ENCODE measurements at regions not wholly inside any gene's neighbourhood (a gene's known extent, or its start where the extent isn't known, plus 50 kb on each side); places are given as distances from the start of the nearest gene placed in this dataset.
"Not testable (repeated sequence)": the region's sequence is repeated elsewhere in the genome, so short reads cannot be mapped to it uniquely, and the experiment has no call there.

DNA sequence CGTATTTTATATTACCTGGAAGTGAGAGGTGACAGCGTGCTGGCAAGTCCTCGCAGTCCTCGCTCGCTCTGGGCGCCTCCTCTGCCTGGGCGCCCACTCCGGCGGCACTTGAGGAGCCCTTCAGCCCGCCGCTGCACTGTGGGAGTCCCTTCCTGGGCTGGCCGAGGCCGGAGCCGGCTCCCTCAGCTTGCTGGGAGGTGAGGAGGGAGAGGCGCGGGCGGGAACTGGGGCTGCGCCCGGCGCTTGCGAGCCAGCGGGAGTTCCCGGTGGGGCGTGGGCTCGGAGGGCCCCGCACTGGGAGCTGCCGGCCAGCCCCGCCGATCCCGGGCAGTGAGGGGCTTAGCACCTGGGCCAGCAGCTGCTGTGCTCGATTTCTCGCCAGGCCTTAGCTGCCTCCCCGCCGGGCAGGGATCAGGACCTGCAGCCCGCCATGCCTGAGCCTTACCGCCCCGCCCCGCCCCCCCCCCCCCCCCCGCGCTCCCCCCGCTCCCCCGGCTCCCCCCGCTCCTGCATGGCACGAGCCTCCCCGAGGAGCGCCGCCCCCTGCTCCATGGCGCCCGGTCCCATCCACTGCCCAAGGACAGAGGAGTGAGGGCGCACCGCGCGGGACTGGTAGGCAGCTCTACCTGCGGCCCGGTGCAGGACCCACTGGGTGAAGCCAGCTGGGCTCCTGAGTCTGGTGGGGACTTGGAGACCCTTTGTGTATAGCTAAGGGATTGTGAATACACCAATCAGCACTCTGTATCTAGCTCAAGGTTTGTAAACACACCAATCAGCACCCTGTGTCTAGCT is 298.9 kb upstream of the MAGEB16 start:
- Histone ChIP-seq H3K9me3 (replicated peaks in 1 of 11) (peaks cover 0 to 23% (median 18%) of the 10 kb centered on the region in 11 experiments; a peak in 20 of 22 replicates), H3K27me3 (peaks cover 76 to 95% (median 89%) of the 10 kb centered on the region in 11 experiments)

DNA sequence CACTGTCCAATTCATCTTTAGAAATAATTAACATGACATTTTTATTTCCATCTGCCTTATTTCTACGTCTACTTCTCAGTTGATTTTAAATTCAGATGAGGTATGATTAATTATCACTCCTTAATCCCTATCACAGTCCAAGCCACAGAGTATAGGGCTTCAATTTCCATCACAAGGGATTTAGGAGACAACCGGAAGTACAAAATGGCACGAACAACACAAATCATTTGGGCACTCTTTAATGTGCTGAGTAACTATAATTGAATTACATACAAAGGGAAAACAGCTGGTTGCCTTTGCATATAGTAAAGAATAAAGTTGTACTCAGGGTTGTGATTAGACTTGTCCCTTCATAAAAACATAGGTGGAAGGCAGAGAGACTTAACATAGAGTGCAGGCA is 290.4 kb upstream of the MAGEB16 start:
- Histone ChIP-seq H3K4me3 (no peak overlapping the region), H3K27me3 (peaks cover 89 to 99% (median 91%) of the 10 kb centered on the region in 11 experiments), H3K4me1 (no peaks in the 10 kb centered on the region), H3K36me3 (no peaks in the 10 kb centered on the region), H3K4me2 (no peak overlapping the region), H4K20me1 (no peaks in the 10 kb centered on the region), H3K9me3 (replicated peaks in 1 of 11) (no peaks in the 10 kb centered on the region), H3K9ac (no peak overlapping the region), H3K27ac (no peak overlapping the region)
- no peak for TF ChIP-seq Cebpa-rat (IDR thresholded peaks at IDR 0.05)

More for the DNA sequence above, 298.9 kb upstream of the MAGEB16 start:
- H3K4me3 ChIP-seq, result no peak overlapping the region
- no peaks in the 10 kb centered on the region for H4K20me1 ChIP-seq
- no peaks in the 10 kb centered on the region for H3K4me1 ChIP-seq
- no peaks in the 10 kb centered on the region for H3K36me3 ChIP-seq
- no peak overlapping the region for H3K4me2 ChIP-seq
- no peak overlapping the region for H3K27ac ChIP-seq
- no peak for TF ChIP-seq Cebpa-rat (IDR thresholded peaks at IDR 0.05)
- no peak overlapping the region for H3K9ac ChIP-seq

DNA sequence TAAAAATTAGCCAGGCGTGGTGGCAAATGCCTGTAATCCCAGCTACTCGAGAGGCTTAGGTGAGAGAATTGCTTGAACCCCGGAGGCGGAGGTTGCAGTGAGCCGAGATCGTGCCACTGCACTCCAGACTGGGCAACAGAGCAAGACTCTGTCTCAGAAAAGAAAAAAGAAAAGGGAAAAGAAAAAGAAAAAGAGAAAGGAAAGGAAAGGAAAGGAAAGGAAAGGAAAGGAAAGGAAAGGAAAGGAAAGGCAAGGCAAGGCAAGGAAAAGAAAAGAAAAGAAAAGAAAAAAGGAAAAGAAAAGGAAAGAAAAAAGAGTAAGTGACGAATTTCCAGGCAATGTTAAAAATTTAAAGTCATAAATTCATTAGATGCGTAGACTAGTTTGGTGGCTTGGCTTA is 250.1 kb upstream of the MAGEB16 start:
- not testable (repeated sequence) for H4K20me1 ChIP-seq, H3K4me1 ChIP-seq, H3K36me3 ChIP-seq, H3K9ac ChIP-seq, H3K27ac ChIP-seq, H3K4me3 ChIP-seq, H3K4me2 ChIP-seq
- Histone ChIP-seq H3K27me3 (peaks cover 71 to 97% (median 92%) of the 10 kb centered on the region in 11 experiments), H3K9me3 (replicated peaks in 1 of 11) (peaks cover 0 to 28% (median 9%) of the 10 kb centered on the region in 11 experiments; a peak in 13 of 22 replicates)

DNA sequence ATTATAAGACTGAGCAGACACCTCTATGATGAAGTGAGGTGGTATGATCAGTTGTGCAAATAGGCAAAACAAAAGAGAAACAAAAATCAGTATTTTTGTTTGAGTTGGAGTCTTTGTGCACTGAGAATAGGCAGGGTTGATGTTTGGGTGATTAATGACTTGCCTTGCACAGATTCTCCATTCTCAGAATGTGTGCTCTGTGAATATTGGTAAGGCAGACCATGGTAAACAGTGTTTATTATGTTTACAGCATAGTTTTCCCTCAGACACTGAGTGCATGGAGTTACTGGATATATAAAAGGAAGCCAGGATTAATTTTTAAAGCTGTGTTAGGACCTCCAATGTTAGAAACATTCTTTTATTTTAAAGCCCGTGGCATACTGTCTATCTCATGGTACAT is 240.2 kb upstream of the MAGEB16 start:
- Histone ChIP-seq H3K27me3 (peaks cover 92 to 100% (median 99%) of the 10 kb centered on the region in 11 experiments), H3K27ac (no peak overlapping the region), H3K9me3 (replicated peaks in 1 of 11) (no peaks in the 10 kb centered on the region), H3K36me3 (no peaks in the 10 kb centered on the region), H3K4me3 (no peak overlapping the region), H3K4me1 (no peaks in the 10 kb centered on the region), H4K20me1 (peaks cover 0 to 14% (median 0%) of the 10 kb centered on the region in 11 experiments; a peak in 2 of 22 replicates), H3K9ac (no peak overlapping the region), H3K4me2 (no peak overlapping the region)
- no peak for TF ChIP-seq Cebpa-rat (IDR thresholded peaks at IDR 0.05)

DNA sequence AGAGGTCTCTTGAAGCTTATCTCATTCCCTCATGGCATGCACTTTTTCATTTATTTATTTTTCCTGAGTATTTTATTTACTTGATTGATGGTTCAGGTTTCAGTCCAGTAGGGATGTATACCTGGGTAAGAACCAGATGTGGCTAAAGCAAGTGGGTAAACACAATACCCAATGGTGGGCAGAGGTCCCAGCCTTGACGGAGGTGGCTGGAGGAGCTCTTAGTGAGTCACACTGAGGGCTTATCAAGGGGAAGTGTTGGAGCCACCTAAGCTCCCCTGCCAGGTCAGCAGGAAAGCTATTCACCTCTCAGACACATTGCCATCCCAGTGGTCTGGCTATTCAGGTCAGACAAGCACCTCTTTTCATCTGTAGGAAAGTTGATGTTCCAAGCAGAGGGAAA is 236.2 kb upstream of the MAGEB16 start:
- H3K27ac ChIP-seq, result no peak overlapping the region
- no peaks in the 10 kb centered on the region for H3K36me3 ChIP-seq
- no peak for TF ChIP-seq Cebpa-rat (IDR thresholded peaks at IDR 0.05)
- no peak overlapping the region for H3K9ac ChIP-seq
- no peaks in the 10 kb centered on the region for H3K9me3 ChIP-seq (replicated peaks in 1 of 11)
- peaks cover 0 to 14% (median 0%) of the 10 kb centered on the region in 11 experiments; a peak in 2 of 22 replicates for H4K20me1 ChIP-seq
- H3K4me2 ChIP-seq, result no peak overlapping the region
- H3K4me3 ChIP-seq, result no peak overlapping the region
- no peaks in the 10 kb centered on the region for H3K4me1 ChIP-seq
- peaks cover 79 to 98% (median 94%) of the 10 kb centered on the region in 11 experiments for H3K27me3 ChIP-seq

DNA sequence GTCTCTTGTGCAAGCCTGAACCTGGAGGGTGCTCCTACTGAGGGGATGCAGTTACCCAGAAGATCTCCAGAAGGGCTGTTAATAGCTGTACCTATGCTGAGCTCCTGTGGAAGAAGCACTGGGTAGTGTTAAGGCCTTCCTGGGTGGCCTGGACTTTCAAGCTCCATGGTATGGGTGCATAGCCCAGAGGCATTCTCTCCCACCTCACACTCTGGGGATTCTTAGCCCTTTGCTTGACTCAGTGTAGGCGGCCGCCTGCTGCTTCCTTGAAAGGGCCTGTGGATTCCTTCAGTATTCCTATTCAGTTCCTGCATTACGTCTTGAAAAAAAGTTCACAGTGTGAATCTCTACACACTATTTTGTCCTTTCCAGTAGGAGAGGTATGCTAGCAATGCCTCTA is 235.7 kb upstream of the MAGEB16 start:
- Histone ChIP-seq H3K36me3 (no peaks in the 10 kb centered on the region), H3K27me3 (peaks cover 80 to 98% (median 94%) of the 10 kb centered on the region in 11 experiments), H3K4me2 (no peak overlapping the region), H3K4me3 (no peak overlapping the region), H3K9me3 (replicated peaks in 1 of 11) (no peaks in the 10 kb centered on the region), H3K27ac (no peak overlapping the region), H3K4me1 (no peaks in the 10 kb centered on the region), H3K9ac (no peak overlapping the region), H4K20me1 (peaks cover 0 to 14% (median 0%) of the 10 kb centered on the region in 11 experiments; a peak in 2 of 22 replicates)
- no peak for TF ChIP-seq Cebpa-rat (IDR thresholded peaks at IDR 0.05)

DNA sequence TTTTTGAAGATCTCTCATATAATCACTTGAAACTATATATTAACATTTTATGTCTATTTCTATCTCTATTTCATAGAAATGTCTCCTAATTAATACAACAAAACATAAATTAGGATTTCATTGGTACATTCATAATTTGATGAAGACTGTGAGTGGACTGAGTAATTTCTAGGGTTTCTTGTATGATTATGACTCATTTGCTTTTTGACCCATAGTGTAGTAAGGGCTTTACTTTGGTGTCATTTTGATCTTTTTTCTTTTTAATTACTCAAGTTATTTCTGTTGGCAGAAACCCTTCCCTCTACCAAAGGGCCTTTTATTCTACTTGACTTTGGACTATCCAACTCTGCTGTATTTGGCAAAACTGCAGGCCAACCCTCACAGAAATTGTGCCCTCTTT is 207.9 kb upstream of the MAGEB16 start:
- H3K27me3 ChIP-seq, result peaks cover 70 to 100% (median 93%) of the 10 kb centered on the region in 11 experiments
- peaks cover 0 to 4% (median 0%) of the 10 kb centered on the region in 11 experiments; a peak in 1 of 22 replicates for H4K20me1 ChIP-seq
- H3K4me1 ChIP-seq, result no peaks in the 10 kb centered on the region
- H3K36me3 ChIP-seq, result no peaks in the 10 kb centered on the region
- H3K4me2 ChIP-seq, result no peak overlapping the region
- peaks cover 0 to 10% (median 3%) of the 10 kb centered on the region in 11 experiments; a peak in 5 of 22 replicates for H3K9me3 ChIP-seq (replicated peaks in 1 of 11)
- no peak overlapping the region for H3K9ac ChIP-seq
- H3K4me3 ChIP-seq, result no peak overlapping the region
- TF ChIP-seq Cebpa-rat (IDR thresholded peaks at IDR 0.05), result no peak
- no peak overlapping the region for H3K27ac ChIP-seq

DNA sequence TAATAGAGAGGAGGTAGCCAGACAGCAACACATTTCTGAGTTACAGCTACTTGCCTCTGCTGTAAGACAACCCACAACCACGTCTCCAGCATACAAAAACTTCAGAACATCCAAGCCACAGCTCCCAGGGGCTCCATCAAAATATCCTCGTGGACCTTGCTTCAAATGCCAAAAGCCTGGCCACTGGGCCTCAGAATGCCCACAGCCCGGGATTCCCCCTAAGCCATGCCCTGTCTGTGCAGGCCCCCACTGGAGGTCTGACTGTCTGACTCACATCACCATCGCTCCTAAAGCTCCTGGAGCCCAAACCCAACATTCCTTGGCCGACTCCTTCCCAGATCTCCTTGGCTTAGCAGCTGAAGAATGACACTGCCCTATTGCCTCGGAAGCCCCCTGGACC is 186.6 kb upstream of the MAGEB16 start:
- Histone ChIP-seq H3K9me3 (replicated peaks in 1 of 11) (peaks cover 0 to 30% (median 13%) of the 10 kb centered on the region in 11 experiments; a peak in 12 of 22 replicates), H3K27me3 (peaks cover 44 to 98% (median 82%) of the 10 kb centered on the region in 11 experiments)
- not testable (repeated sequence) for H3K36me3 ChIP-seq, H3K4me3 ChIP-seq, H3K9ac ChIP-seq, H4K20me1 ChIP-seq, H3K4me1 ChIP-seq, H3K27ac ChIP-seq, H3K4me2 ChIP-seq

DNA sequence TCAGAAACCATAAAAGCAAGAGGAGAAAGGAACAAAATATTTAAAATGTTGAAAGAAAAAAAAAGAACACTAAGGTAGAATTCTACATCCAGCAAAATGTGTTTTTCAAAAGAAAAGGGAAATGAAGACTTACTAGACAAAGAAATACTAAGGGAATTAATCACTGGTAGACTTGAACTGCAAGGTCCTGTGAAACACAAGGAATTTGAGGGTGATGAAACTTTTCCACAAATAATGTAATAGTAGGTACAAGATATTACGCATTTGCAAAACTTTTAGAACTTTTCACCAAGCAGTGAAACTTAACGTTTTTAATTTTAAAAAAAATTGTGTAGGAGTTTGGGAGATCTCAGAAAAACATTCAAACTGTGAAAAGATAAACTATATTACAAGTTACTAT is 180.3 kb upstream of the MAGEB16 start:
- peaks cover 7 to 11% (median 10%) of the 10 kb centered on the region in 11 experiments; a peak in 19 of 22 replicates for H3K9me3 ChIP-seq (replicated peaks in 1 of 11)
- no peaks in the 10 kb centered on the region for H3K36me3 ChIP-seq
- peaks cover 23 to 82% (median 67%) of the 10 kb centered on the region in 11 experiments for H3K27me3 ChIP-seq
- H3K9ac ChIP-seq, result no peak overlapping the region
- H3K4me1 ChIP-seq, result no peaks in the 10 kb centered on the region
- no peak for TF ChIP-seq Cebpa-rat (IDR thresholded peaks at IDR 0.05)
- H3K27ac ChIP-seq, result no peak overlapping the region
- H4K20me1 ChIP-seq, result no peaks in the 10 kb centered on the region; a peak in 1 of 22 replicates
- no peak overlapping the region for H3K4me2 ChIP-seq
- no peak overlapping the region for H3K4me3 ChIP-seq

DNA sequence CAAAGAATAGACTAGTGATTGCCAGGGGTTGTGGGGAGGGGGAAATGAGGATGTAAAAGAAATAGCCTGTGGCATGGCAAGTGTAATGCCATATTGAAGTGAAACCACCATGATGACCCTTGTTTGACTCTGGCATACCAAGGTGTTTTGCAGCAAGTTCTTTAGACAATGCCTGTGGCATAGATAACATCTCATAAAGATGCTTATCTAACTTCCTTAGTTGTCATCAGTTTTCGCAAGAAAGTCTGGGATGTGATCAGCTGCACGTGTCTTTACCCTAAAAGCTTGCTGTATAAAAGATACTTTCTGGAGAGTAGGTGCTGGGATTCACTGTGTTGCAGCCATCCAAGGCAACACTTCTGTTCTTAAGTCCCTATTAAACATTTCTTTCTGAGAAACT is 176.1 kb upstream of the MAGEB16 start:
- Histone ChIP-seq H3K4me3 (no peak overlapping the region), H4K20me1 (no peaks in the 10 kb centered on the region; a peak in 1 of 22 replicates), H3K4me2 (no peak overlapping the region), H3K36me3 (no peaks in the 10 kb centered on the region), H3K9ac (no peak overlapping the region), H3K27me3 (peaks cover 2 to 60% (median 41%) of the 10 kb centered on the region in 11 experiments; a peak in 19 of 22 replicates), H3K4me1 (no peaks in the 10 kb centered on the region), H3K27ac (no peak overlapping the region), H3K9me3 (replicated peaks in 1 of 11) (peaks cover 21 to 33% (median 30%) of the 10 kb centered on the region in 11 experiments; a peak in 21 of 22 replicates)
- TF ChIP-seq Cebpa-rat (IDR thresholded peaks at IDR 0.05), result no peak

All from BLaER1 treated with 17β-estradiol and CSF1 and Interleukin-3, amounts not matched to agents 10 nM and 100 nM (cell line).